ENCODE measurements at regions not wholly inside any gene's neighbourhood (a gene's known extent, or its start where the extent isn't known, plus 50 kb on each side); places are given as distances from the start of the nearest gene placed in this dataset.
"Not testable (repeated sequence)": the region's sequence is repeated elsewhere in the genome, so short reads cannot be mapped to it uniquely, and the experiment has no call there.

DNA sequence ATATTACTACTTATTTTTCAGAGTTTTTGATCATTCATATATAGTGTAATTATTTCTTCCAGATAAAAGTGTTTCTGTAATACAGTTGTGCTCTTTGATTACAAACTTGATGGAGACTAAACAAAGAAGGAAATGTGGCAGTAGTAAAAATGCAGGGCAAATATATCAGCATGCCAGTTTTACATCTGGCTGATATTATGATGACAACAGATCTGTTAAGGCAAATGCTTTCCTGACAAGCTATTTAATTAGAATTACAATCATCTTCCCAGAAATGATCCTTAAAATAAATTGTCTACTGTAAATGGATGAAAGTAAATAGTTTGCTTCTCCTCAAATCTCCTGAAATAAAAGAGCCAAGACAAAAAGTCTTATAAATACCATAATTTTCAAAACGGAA, 1659.8 kb downstream of the BRINP3 start:
- no peak for DNase-seq

DNA sequence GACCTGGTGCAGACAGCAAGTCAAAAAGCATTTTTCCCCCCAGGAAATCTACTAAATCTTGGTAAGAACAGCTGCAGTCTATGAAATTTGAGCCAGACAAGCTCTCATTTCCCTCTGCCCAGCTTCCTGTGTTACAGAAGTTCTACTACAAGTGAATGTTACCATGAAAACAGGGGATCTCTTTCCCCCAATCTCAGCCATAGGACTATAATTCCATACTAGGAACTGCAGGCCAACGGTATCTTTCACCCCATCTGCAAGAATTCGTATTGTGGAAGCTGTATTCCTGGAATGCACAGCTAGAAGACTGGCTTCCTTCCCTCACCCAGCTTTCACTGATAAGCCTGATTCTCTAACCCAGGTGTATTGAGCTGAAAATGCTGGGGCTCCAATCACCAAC, 1655.4 kb downstream of the BRINP3 start:
- DNase-seq, result no peak

DNA sequence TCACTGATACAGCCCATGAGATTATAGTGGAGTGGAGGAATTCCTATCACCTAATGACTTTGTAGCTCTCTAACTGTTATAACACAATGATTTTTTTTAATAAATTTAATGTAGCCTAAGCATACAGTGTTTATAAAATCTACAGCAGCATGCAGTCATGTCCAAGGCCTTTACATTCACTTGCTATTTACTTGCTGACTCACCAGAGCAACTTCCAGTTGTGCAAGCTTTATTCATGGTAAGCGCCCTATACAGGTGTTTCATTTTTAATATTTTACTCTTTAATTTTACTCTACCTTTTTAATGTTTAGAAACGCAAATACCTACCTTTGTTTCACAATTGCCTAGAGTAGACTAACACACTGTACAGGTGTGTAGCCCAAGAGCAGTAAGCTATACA, 1652.2 kb downstream of the BRINP3 start:
- no peak for DNase-seq

DNA sequence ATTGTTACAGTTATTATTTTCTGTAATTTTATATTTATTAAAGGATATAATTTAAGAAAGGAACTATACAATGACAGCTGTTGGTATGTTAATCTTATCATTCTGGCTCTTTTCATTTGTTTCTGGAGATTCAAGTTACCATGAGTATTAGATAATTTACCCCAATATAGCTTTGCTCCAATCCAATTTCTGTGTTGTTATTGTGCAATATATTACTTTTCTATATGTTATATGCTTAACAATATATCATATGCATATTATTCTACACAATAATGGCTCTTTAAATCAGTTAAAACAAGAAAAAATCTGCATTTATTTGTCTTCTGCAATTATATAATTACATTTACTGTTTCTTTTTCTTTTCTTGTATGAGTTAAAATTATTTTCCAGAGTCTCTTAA, 1650.9 kb downstream of the BRINP3 start:
- no peak for DNase-seq

DNA sequence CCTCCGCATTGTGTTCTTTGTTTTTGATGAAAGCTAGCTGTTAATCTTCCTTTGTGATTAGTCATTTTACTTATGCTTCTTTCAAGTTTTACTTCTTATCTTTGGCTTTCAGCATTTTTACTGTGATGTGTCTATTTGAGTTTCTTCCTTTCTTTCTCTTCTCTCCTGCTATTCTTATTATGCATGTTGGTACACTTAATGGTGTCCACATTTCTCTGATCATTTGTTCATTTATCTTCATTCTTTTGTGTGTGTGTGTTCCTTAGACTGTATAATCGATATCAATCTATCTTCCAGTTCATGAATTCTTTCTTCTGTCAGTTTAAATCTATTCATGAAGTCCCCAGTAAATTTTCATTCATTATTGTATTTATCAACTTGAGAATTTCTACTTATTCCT, 1650.3 kb downstream of the BRINP3 start:
- DNase-seq, result no peak

DNA sequence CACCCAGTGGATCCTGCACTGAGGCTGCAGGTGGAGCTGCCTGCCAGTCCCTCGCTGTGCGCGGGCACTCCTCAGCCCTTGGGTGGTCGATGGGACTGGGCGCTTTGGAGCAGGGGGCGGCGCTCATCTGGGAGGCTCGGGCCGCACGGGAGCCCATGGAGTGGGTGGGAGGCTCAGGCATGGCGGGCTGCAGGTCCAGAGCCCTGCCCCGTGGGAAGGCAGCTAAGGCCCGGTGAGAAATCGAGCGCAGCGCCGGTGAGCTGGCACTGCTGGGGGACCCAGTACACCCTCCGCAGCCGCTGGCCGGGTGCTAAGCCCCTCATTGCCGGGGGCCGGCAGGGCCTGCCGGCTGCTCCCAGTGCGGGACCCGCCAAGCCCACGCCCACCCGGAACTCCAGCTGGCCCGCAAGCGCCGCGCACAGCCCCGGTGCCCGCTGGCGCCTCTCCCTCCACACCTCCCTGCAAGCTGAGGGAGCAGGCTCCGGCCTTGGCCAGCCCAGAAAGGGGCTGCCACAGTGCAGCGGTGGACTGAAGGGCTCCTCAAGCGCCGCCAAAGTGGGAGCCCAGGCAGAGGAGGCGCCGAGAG, 1636.5 kb downstream of the BRINP3 start:
- DNase-seq, result not testable (repeated sequence)

DNA sequence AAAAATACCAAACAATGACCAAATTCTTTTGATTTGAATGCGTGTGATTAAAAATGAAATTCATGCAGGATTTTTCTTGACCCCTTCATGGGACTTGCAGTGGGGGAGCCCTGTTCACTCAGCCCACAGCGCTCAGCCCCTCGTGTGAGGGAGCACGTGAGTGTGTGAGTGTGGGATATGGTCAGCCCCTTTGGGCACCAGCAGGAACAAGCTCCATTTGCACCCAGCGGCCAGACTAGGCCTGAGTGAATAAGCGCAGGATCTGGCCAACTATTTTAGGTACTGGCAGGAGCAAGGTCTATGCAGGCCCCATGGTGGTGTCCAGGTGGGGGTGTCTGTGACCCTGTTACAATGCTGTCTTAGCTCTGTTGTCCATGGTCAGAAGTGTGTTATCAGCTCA, 1631.2 kb downstream of the BRINP3 start:
- DNase-seq, result no peak

DNA sequence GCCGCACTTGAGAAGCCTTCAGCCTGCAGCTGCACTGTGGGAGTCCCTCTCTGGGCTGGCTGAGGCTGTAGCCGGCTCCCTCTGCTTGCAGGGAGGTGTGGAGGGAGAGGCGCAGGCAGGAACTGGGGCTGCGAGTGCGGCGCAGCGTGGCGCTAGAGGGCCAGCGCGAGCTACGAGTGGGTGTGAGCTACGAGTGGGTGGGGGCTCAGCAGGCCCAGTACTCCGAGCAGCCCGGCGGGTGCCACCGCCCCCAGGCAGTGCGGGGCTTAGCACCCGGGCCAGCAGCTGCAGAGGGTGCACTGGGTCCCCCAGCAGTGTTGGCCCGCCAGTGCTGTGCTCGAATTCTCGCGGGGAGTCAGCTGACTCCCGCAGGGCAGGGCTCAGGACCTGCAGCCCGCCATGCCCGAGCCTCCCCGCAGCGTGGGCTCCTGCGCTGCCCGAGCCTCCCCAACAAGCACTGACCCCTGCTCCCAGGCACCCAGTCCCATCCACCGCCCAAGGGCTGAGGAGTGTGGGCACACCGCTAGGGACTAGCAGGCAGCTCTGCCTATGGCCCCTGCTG, 1620.1 kb downstream of the BRINP3 start:
- DNase-seq, result no peak

DNA sequence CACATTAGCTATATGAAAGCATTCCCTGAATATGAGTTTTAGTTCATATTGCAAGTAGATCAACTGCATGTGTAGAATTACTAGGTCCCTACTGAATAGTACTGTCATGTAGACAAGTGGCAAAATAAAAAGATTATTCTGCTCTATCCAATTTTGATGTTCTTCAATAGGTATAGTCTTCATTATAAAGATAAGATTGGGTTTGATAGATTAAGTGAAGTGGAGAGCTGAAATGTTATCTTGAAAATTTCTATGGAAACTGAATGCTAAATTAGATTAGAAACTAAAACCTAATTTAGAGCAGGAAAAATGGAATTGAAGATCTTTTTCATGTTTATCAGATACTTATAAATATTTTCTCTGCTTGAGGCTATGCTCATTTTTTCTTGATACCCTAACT, 1610.0 kb downstream of the BRINP3 start:
- DNase-seq, result no peak

DNA sequence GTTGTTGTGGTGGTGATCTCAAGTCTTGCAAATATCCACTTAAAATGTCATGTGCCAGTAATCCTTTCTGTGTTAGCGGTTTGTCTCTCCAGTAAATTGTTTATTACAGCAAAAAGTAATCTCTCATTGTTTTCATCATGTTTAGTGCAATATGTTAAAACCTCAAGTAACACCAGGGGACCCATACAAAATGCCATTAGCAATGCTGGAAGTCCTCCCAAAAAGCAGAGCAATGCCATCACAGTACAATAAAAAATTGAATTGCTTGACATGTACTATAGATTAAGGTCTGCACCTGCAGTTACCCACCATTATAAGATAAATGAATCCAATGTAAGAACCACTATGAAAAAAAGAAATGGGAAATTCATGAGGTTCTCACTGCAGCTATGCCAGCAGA, 1606.5 kb downstream of the BRINP3 start:
- no peak for DNase-seq

DNA sequence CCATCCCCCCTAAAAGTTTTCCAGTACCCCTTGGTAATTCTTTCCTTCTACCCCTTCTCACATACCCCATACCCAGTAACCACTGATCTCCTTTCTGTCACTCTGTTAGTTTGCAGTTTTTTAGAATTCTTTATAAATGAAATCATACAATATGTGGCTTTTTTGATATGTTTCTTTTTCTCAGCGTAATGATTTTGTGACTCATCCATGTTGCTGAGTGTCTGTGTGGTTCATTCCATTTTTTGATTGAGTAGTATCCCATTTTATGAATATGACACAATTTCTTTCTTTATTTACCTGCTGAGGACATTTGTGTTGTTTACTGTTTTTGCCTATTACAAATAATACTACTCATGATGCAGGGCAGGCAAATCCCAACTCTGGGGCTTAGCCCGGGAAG, 1605.3 kb downstream of the BRINP3 start:
- DNase-seq, result no peak

DNA sequence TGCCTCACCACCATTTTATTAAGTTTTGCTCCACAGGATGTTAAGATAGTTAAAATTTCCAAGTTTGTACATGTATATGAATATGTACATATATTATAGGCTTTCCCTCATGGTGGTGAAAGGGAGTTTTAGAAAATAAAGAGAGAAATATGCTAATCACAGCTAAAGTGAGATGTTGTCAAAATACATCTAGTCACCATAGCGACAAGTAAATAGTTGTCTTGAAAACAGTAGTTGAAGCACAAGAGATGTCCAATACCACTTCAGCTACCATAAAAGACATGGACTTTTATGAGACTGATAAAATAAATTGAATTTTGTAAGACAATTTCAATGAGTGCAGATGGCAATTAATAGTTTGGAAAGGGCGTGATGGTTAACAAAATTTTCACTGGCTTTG, 1600.0 kb downstream of the BRINP3 start:
- DNase-seq, result no peak

DNA sequence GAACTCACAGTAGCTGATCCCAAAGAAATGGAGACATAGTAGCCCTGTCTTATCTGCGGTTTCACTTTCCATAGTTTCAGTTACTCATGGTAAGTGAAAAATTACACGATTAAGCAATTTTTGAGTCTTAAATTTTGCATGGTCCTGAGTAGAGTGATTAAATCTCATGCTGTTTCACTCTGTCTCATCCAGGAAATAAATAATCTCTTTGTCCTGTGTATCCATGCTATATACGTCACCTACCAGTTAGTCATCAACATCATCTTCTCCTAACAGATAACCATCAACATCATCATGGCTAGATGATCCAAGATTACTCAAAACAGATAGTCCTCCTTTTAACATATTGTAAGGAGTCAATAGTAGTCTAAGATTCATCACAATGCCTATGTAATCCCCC, 1589.3 kb downstream of the BRINP3 start:
- no peak for DNase-seq

DNA sequence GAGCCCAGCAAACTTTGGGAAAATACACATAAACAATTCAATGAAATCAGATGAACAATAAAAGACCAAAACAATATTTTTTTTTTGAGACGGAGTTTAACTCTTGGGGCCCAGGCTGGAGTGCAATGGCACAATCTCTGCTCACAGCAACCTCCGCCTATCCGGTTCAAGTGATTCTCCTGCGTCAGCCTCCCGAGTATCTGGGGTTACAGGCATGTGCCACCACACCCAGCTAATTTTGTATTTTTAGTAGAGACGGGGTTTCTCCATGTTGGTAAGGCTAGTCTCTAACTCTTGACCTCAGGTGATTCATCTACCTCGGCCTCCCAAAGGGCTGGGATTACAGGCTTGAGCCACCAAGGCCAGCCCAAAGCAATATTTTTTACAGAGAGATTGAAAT, 1588.5 kb downstream of the BRINP3 start:
- DNase-seq, result no peak

DNA sequence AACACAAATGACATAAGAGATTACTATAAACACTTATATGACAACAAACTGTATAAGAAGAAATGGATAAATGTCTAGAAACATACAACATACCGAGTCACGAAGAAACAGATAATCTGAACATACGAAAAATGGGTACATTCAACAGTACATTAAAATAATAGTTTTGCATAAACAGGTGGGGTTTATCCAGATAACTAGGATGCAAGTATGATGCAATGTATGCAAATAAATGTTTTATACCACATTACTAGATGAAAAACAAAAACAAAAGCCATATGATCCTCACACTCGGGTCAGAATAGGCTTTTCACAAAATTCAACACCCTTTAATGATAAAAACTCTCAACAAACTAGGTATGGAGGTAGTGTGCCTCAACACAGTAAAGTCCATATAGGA, 1585.7 kb downstream of the BRINP3 start:
- DNase-seq, result no peak

DNA sequence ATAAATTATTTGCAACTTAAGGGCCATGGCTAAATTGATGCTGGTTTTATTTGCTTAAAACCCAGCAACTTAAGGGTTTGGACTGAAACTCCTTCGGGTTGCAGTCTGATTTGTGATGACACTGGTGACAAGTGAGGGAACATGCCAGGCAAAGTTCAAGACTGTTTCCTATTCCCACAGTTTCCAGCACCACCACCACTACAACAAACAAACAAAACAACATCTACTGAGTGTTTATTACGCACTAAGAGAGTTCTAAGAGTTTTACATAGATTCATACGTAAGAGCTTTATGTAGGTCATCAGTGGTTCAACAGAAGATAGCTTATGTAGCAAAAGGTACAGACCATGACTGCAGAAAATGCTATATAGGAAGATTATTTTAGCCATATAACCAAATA, 1582.1 kb downstream of the BRINP3 start:
- DNase-seq, result no peak

DNA sequence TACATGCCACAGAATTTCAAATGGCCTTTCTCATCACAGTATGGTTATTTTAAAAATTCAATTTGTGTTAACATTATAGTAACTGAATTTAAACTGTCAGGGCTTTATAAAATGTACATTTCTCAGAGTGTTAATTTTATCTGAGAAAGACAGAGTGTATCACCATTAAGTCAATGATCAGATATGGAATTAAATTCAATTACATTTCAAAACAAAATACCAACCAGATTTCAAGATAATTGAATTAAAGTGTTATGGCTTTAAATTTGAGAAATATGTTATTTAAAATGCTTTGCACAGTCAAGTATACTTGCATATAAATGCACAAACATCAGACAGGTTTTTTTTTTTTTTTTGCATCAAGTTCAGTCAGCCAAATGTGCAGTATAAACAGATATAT, 1574.4 kb downstream of the BRINP3 start:
- DNase-seq, result no peak

DNA sequence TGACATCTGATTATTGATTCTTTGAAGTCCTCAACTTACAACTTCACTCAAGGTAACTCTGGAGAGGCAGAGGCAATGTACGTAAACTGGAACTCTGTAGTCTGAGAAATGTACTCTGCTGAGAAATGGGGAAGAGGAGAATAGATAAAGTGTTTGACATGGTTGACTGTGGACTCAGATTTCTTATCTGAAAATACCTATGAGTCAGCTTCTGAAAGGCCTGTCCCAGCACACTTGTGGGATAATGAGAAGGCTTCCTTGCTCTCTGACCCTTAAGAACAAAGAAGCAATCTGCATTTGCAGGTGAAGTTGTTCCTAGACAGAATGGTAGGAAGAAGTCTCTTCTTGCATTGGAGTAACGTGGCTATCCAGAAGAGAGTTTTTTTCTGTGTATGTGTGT, 1573.5 kb downstream of the BRINP3 start:
- DNase-seq, result no peak

DNA sequence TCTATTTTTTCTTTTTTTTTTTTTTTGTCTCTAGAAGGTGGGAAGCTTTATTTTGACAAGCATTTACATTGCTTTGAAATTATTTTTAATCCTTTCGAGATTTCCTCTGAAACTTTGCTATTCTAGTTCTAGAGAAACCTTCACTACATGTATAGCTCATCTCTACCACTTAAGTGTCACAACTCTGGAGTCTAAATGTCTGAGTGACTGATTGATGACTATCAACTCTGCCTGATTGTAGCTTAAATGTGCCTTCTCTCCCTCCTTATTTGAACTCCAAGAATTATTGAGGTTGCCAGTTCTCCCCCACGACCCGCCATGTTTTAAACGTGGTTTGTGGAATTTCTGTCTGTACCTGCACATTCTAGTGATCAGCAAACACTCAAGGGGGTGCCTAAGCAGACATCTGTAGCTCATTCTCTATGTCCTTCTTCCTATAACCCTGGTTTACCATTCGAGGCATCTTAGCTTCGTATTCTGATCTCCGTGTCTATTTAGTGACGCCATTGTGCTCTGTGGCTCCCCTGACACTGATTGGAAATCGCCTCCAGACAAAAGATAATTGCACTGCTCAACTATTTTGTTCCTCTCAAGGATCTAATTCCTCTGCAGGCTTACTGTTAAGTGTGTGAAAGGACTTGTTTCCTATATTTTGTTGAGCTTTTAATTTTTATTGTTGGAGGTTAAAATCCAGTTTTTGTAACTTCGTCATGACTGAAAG, 1570.6 kb downstream of the BRINP3 start:
- DNase-seq, result no peak

DNA sequence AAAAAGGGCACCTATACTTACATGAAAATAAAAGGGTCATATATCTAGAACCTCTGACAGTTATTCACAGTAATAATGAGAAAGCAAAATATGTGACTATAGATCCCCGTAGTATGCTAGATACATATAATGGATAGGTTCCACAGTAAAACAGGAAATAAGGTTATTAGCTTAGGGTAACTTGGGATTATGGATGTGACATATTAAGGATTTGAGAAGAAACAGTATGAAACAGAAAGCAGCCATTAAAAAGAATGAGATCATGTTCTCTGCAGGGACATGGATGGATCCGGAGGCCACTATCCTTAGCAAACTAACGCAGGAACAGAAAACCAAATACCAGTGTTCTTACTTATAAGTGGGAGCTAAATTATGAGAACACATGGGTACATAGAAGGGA, 1547.3 kb downstream of the BRINP3 start:
- no peak for DNase-seq

DNA sequence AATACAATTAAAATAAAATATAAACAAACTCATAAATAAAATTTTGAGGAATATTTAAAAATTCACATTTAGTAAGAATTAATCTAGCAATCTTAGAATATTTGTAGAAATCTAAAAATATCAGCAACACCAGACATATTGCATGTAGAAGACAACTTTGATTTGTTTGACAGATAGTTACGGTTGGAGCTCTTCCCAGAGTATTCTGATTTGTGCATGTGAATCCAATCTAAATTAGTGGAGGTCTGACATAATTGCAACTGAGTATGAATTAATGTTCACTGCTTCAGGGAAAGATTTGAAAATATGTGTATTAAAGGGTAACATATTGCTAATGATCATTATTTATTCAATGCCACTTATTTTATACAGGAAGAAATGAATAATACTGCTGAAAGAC, 1546.2 kb downstream of the BRINP3 start:
- no peak for DNase-seq

DNA sequence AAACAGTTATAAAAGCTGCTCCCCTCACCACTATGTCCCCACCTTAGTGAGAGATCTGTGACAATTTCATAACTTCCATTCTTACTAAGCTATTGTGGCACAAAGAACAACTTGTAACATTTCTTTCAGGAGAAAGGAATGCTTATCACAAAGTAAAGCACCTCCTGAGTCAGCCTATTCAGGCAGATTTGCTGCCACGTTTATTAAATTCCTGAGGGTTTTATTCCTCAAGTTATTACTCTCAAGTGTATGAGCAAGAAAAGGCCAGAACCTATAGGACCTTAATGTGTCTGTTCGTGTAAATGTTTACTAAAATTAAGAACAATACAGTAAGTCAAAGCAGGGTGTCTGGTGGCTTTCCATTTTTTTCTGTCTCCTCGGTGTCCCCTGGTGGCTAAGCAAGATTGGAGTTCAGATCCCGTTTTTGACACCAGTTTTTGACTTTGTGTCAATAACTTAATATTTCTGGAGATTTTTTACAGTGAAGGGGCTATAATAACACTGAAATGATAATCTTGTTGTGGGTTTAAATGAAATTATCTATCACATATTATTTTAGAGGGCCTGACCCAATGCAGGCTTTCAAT, 1539.6 kb downstream of the BRINP3 start:
- DNase-seq, result no peak

DNA sequence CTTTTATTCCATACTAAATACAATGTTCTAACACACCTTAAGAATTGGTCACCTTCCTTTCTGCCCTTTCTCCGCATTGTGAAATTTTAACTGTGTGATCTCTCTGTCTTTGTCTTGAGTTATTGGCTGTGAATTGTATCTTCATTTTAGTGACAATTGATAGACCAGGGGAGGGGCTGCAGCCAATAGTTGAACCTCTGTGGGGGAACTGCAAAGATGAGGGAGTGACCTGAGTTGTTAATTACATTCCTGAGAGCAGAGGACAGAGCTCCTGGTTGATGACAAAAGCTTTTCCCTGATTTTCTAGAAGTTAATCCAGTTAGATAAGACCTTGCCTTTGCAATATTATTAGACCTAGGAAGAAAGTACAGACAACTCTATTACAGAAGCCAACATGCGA, 1535.7 kb downstream of the BRINP3 start:
- no peak for DNase-seq

DNA sequence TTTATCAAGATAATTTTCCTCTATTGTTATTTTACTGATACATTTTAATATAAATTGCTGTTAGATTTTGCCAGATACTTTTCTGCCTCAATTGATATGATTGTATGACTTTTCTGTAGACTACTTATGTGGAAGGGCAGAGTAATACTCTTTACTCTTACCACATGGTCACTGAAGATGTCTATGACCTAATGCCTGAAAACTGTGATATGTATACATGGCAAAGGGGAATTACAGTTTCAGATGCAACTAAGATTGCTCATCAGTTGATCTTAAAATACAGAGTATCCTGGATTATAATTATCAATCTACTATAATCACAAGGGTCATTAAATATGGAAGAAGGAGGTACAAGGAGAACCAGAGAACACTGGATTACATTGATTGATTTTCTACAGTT, 1528.0 kb downstream of the BRINP3 start:
- DNase-seq, result no peak

All from bone marrow (tissue), 2 donors.